ENCODE measurements at regions not wholly inside any gene's neighbourhood (a gene's known extent, or its start where the extent isn't known, plus 50 kb on each side); places are given as distances from the start of the nearest gene placed in this dataset.

- Histone ChIP-seq H2AK5ac (ENCODE audit: low read depth, low read length) (no peak overlapping the region), H2BK12ac (ENCODE audit: low read depth, low read length) (no peak overlapping the region), H2BK120ac (replicated peaks; ENCODE audit: low read depth, low read length) (no peak overlapping the region), H2AFZ (ENCODE audit: low read length) (no peak overlapping the region), H3K79me1 (ENCODE audit: low read depth, low read length) (no peaks in the 10 kb centered on the region), H3K23me2 (ENCODE audit: low read depth, low read length) (no peaks in the 10 kb centered on the region), H3K23ac (ENCODE audit: insufficient read length) (no peak overlapping the region), H3K79me2 (ENCODE audit: control insufficient read depth in 1 of 2, insufficient read depth in 2 of 2, low read length in 2 of 2) (no peaks in the 10 kb centered on the region), H2BK20ac (ENCODE audit: low read length) (no peak overlapping the region), H3K4ac (replicated peaks; ENCODE audit: insufficient read length, low read depth, low read length) (no peak overlapping the region), H3K18ac (ENCODE audit: extremely low read depth, low read length) (no peak overlapping the region), H3K27ac (ENCODE audit: low read depth, low read length) (no peak overlapping the region), H4K91ac (replicated peaks; ENCODE audit: insufficient read length, low read length) (no peak overlapping the region), H3K27me3 (replicated peaks in 1 of 4; ENCODE audit: control insufficient read depth in 3 of 4, extremely low read depth in 1 of 4, insufficient read depth in 3 of 4, low read length in 3 of 4) (no peaks in the 10 kb centered on the region), H3K4me2 (ENCODE audit: insufficient read depth in 1 of 2, low read depth in 2 of 2, low read length in 2 of 2) (no peak overlapping the region), H3K9me3 (ENCODE audit: insufficient read depth in 2 of 2, low read depth in 1 of 2, low read length in 1 of 2) (no peaks in the 10 kb centered on the region), H4K5ac (ENCODE audit: insufficient read length, low read depth, low read length) (no peak overlapping the region), H3K56ac (replicated peaks; ENCODE audit: insufficient read length, low read depth, low read length) (no peak overlapping the region), H4K8ac (ENCODE audit: extremely low read depth, insufficient read depth, low read length) (no peak overlapping the region), H3K14ac (ENCODE audit: insufficient read length) (no peak overlapping the region), H3K9ac (replicated peaks in 1 of 4; ENCODE audit: extremely low read depth in 1 of 4, low read depth in 3 of 4, low read length in 3 of 4) (no peak overlapping the region; a peak in 1 of 7 replicates), H2BK5ac (ENCODE audit: low read depth, low read length) (no peak overlapping the region), H3K4me3 (ENCODE audit: extremely low read depth in 1 of 4, insufficient read depth in 2 of 4, low read depth in 3 of 4, low read length in 4 of 4) (no peak overlapping the region), H2BK15ac (ENCODE audit: low read length) (no peak overlapping the region), H3K36me3 (ENCODE audit: control insufficient read depth in 2 of 4, insufficient read depth in 4 of 4, low read length in 3 of 4) (no peaks in the 10 kb centered on the region), H3K4me1 (replicated peaks in 1 of 4; ENCODE audit: control insufficient read depth in 3 of 4, insufficient read depth in 4 of 4, low read length in 3 of 4) (peaks cover 0 to 2% (median 0%) of the 10 kb centered on the region in 4 experiments; a peak in 1 of 7 replicates), H4K20me1 (replicated peaks in 1 of 2; ENCODE audit: control insufficient read depth in 1 of 2, insufficient read depth in 2 of 2, low read length in 2 of 2) (no peaks in the 10 kb centered on the region)
- no peak for DNase-seq (ENCODE audit: low read depth in 1 of 2, low spot score in 2 of 2)
- no peak for FAIRE-seq
- WGBS, 2 experiments (ENCODE audit: extremely low coverage in 1 of 2, insufficient coverage in 1 of 2, insufficient read length in 1 of 2, insufficient replicate concordance in 2 of 2, low coverage in 1 of 2, low lambda C conversion rate in 2 of 2, missing lambda C conversion rate in 1 of 2), result 82% methylated on average over 2 of the region's 2 CpGs; no CpG with 5 or more reads in 1 of the 2 experiments
- POLR2A ChIA-PET (ENCODE audit: partially characterized antibody), result no interaction called here
- CTCF ChIA-PET (ENCODE audit: partially characterized antibody), result interaction anchor here (1.2 kb wide), 1 partner anchor 48 kb away, joined by 3 read pairs; no protein-coding TSS in a partner anchor
- TF ChIP-seq ASH2L (IDR thresholded peaks at IDR 0.05; ENCODE audit: low read length) (no peak), SP4 (IDR thresholded peaks at IDR 0.05; ENCODE audit: low read length) (no peak), CTBP2 (IDR thresholded peaks at IDR 0.05; ENCODE audit: borderline replicate concordance, insufficient read depth, insufficient read length, low read length) (no peak), SP1 (IDR thresholded peaks at IDR 0.05; ENCODE audit: low read depth, low read length) (no peak), JUN (IDR thresholded peaks at IDR 0.05; ENCODE audit: low read depth, low read length) (no peak), KDM1A (IDR thresholded peaks at IDR 0.05; ENCODE audit: borderline replicate concordance, low read length) (no peak), JUND (IDR thresholded peaks at IDR 0.05; ENCODE audit: low read length) (no peak), FOSL1 (IDR thresholded peaks at IDR 0.05; ENCODE audit: insufficient read depth, low read depth, low read length) (no peak), SIRT6 (IDR thresholded peaks at IDR 0.05; ENCODE audit: low read length) (no peak), POU5F1 (IDR thresholded peaks at IDR 0.05; ENCODE audit: low read depth, low read length) (no peak), TAF1 (IDR thresholded peaks at IDR 0.05; ENCODE audit: low read depth, low read length) (no peak), USF2 (IDR thresholded peaks at IDR 0.05; ENCODE audit: low read length) (no peak), NRF1 (IDR thresholded peaks at IDR 0.05; ENCODE audit: low read depth, low read length) (no peak), SIX5 (IDR thresholded peaks at IDR 0.05; ENCODE audit: low read depth, low read length) (no peak), HDAC6 (IDR thresholded peaks at IDR 0.05; ENCODE audit: low read depth, low read length) (no peak)
Measured at GRCh38 chr3:177973241-177973840, 562.9 kb upstream of the KCNMB2 start.
